ENCODE measurements at regions not wholly inside any gene's neighbourhood (a gene's known extent, or its start where the extent isn't known, plus 50 kb on each side); places are given as distances from the start of the nearest gene placed in this dataset.

GRCh38 chr16:85477801-85478363 lies 135.2 kb upstream of the GSE1 start:
- Mint-ChIP-seq H3K27me3 (peaks cover 0 to 6% (median 0%) of the 10 kb centered on the region in 5 donors), H3K4me3 (no peak overlapping the region), H3K9me3 (no peaks in the 10 kb centered on the region), H3K36me3 (no peaks in the 10 kb centered on the region), H3K4me1 (peaks cover 0 to 8% (median 5%) of the 10 kb centered on the region in 4 donors), H3K27ac (no peak overlapping the region)
- DNase-seq (no peak), ATAC-seq (no peak)
- POLR2A ChIA-PET = interaction anchor here (0.8 kb wide), 1 partner anchor 81 kb away, joined by 3 read pairs; no protein-coding TSS in a partner anchor

- POLR2A ChIA-PET = interaction anchor here (0.6 kb wide), 1 partner anchor 29 kb away, joined by 3 read pairs; no protein-coding TSS in a partner anchor
- no peak overlapping the region for H3K27ac Mint-ChIP-seq
- peaks cover 0 to 7% (median 1%) of the 10 kb centered on the region in 4 donors for H3K4me1 Mint-ChIP-seq
- H3K9me3 Mint-ChIP-seq = no peaks in the 10 kb centered on the region
- DNase-seq (peak in 4 of 10 donors; percentile 13 to 29 (median 26)), ATAC-seq (peak in 1 of 2 donors; percentile 52)
- H3K4me3 Mint-ChIP-seq = no peak overlapping the region
- H3K36me3 Mint-ChIP-seq = no peaks in the 10 kb centered on the region
- peaks cover 0 to under 1% (median 0%) of the 10 kb centered on the region in 5 donors for H3K27me3 Mint-ChIP-seq
Measured at GRCh38 chr16:85479972-85480726, 133.0 kb upstream of the GSE1 start.

- DNase-seq = no peak
- Mint-ChIP-seq H3K27ac (peak overlapping the region in 1 of 10 donors; percentile 38), H3K36me3 (no peaks in the 10 kb centered on the region), H3K27me3 (no peaks in the 10 kb centered on the region), H3K4me1 (peaks cover 0 to 7% (median 1%) of the 10 kb centered on the region in 4 donors), H3K9me3 (no peaks in the 10 kb centered on the region), H3K4me3 (no peak overlapping the region)
- no peak for ATAC-seq
- POLR2A ChIA-PET = interaction anchor here (0.6 kb wide), 1 partner anchor 138 kb away, joined by 3 read pairs; no protein-coding TSS in a partner anchor
Measured at GRCh38 chr16:85480727-85481101, 132.4 kb upstream of the GSE1 start.

GRCh38 chr16:85481206-85481605 lies 131.9 kb upstream of the GSE1 start:
- no peak overlapping the region for H3K4me3 Mint-ChIP-seq
- no peaks in the 10 kb centered on the region for H3K27me3 Mint-ChIP-seq
- peak overlapping the region in 1 of 10 donors; percentile 38 for H3K27ac Mint-ChIP-seq
- no peaks in the 10 kb centered on the region for H3K36me3 Mint-ChIP-seq
- peaks cover 0 to 10% (median 1%) of the 10 kb centered on the region in 4 donors for H3K4me1 Mint-ChIP-seq
- DNase-seq (no peak), ATAC-seq (no peak)
- POLR2A ChIA-PET = interaction anchor here (0.6 kb wide), 1 partner anchor 138 kb away, joined by 3 read pairs; no protein-coding TSS in a partner anchor
- H3K9me3 Mint-ChIP-seq = no peaks in the 10 kb centered on the region

GRCh38 chr16:85481738-85482137 lies 131.4 kb upstream of the GSE1 start:
- Mint-ChIP-seq H3K27ac (peak overlapping the region in 1 of 10 donors; percentile 52), H3K4me1 (peaks cover 0 to 11% (median 1%) of the 10 kb centered on the region in 4 donors)
- ATAC-seq = no peak

GRCh38 chr16:85483424-85483823 lies 129.7 kb upstream of the GSE1 start:
- no peak for ATAC-seq
- H3K27ac Mint-ChIP-seq = no peak overlapping the region
- H3K27me3 Mint-ChIP-seq = no peaks in the 10 kb centered on the region
- DNase-seq = no peak
- H3K9me3 Mint-ChIP-seq = no peaks in the 10 kb centered on the region
- peaks cover 0 to 12% (median 1%) of the 10 kb centered on the region in 4 donors for H3K4me1 Mint-ChIP-seq
- H3K4me3 Mint-ChIP-seq = no peak overlapping the region
- POLR2A ChIA-PET = no interaction called here
- no peaks in the 10 kb centered on the region for H3K36me3 Mint-ChIP-seq

More at GRCh38 chr16:85481738-85482137, 131.4 kb upstream of the GSE1 start:
- H3K36me3 Mint-ChIP-seq = no peaks in the 10 kb centered on the region
- H3K4me3 Mint-ChIP-seq = no peak overlapping the region
- no peak for DNase-seq
- H3K9me3 Mint-ChIP-seq = no peaks in the 10 kb centered on the region
- H3K27me3 Mint-ChIP-seq = no peaks in the 10 kb centered on the region
- POLR2A ChIA-PET = no interaction called here

GRCh38 chr16:85484347-85485300 lies 128.5 kb upstream of the GSE1 start:
- POLR2A ChIA-PET = no interaction called here
- peak overlapping the region in 1 of 10 donors; percentile 49 for H3K27ac Mint-ChIP-seq
- H3K27me3 Mint-ChIP-seq = no peaks in the 10 kb centered on the region
- no peak overlapping the region for H3K4me3 Mint-ChIP-seq
- peaks cover 0 to 14% (median 1%) of the 10 kb centered on the region in 4 donors for H3K4me1 Mint-ChIP-seq
- ATAC-seq (no peak), DNase-seq (no peak)
- no peaks in the 10 kb centered on the region for H3K9me3 Mint-ChIP-seq
- H3K36me3 Mint-ChIP-seq = no peaks in the 10 kb centered on the region

GRCh38 chr16:85485379-85485778 lies 127.7 kb upstream of the GSE1 start:
- no peak for ATAC-seq
- H3K27me3 Mint-ChIP-seq = no peaks in the 10 kb centered on the region
- POLR2A ChIA-PET = no interaction called here
- H3K4me3 Mint-ChIP-seq = no peak overlapping the region
- no peaks in the 10 kb centered on the region for H3K9me3 Mint-ChIP-seq
- H3K36me3 Mint-ChIP-seq = no peaks in the 10 kb centered on the region
- no peak for DNase-seq
- H3K4me1 Mint-ChIP-seq = peaks cover 0 to 14% (median 3%) of the 10 kb centered on the region in 4 donors
- no peak overlapping the region for H3K27ac Mint-ChIP-seq

GRCh38 chr16:85486256-85486915 lies 126.7 kb upstream of the GSE1 start:
- no peaks in the 10 kb centered on the region for H3K27me3 Mint-ChIP-seq
- no peaks in the 10 kb centered on the region for H3K9me3 Mint-ChIP-seq
- H3K4me1 Mint-ChIP-seq = peaks cover 4 to 15% (median 8%) of the 10 kb centered on the region in 4 donors
- no peak overlapping the region for H3K4me3 Mint-ChIP-seq
- ATAC-seq (no peak), DNase-seq (no peak)
- POLR2A ChIA-PET = no interaction called here
- peak overlapping the region in 2 of 10 donors; percentile 31 to 90 for H3K27ac Mint-ChIP-seq
- H3K36me3 Mint-ChIP-seq = no peaks in the 10 kb centered on the region

- no peaks in the 10 kb centered on the region for H3K9me3 Mint-ChIP-seq
- H3K36me3 Mint-ChIP-seq = no peaks in the 10 kb centered on the region
- H3K4me3 Mint-ChIP-seq = no peak overlapping the region
- DNase-seq (no peak), ATAC-seq (no peak)
- POLR2A ChIA-PET = interaction anchor here (0.9 kb wide), 1 partner anchor 40 kb away, joined by 3 read pairs; no protein-coding TSS in a partner anchor
- H3K4me1 Mint-ChIP-seq = peaks cover 15 to 27% (median 22%) of the 10 kb centered on the region in 4 donors
- H3K27me3 Mint-ChIP-seq = peaks cover 0 to 1% (median 0%) of the 10 kb centered on the region in 5 donors
- peak overlapping the region in 3 of 10 donors; percentile 19 to 66 (median 63) for H3K27ac Mint-ChIP-seq
Measured at GRCh38 chr16:85488414-85488813, 124.7 kb upstream of the GSE1 start.

- no peak overlapping the region for H3K27ac Mint-ChIP-seq
- POLR2A ChIA-PET = interaction anchor here (0.5 to 0.9 kb wide), 2 partner anchors 42 to 142 kb away, joined by 3 read pairs; no protein-coding TSS in a partner anchor
- no peaks in the 10 kb centered on the region for H3K9me3 Mint-ChIP-seq
- H3K27me3 Mint-ChIP-seq = peaks cover 0 to 1% (median 0%) of the 10 kb centered on the region in 5 donors
- H3K36me3 Mint-ChIP-seq = no peaks in the 10 kb centered on the region
- ATAC-seq (no peak), DNase-seq (no peak)
- peaks cover 15 to 27% (median 24%) of the 10 kb centered on the region in 4 donors for H3K4me1 Mint-ChIP-seq
- H3K4me3 Mint-ChIP-seq = peak overlapping the region in 1 of 10 donors; percentile 72
Measured at GRCh38 chr16:85490407-85491057, 122.6 kb upstream of the GSE1 start.
